Right lobe of liver (tissue), 4 donors: ENCODE measurements at regions not wholly inside any gene's neighbourhood (a gene's known extent, or its start where the extent isn't known, plus 50 kb on each side); places are given as distances from the start of the nearest gene placed in this dataset.

Experiments used
- POLR2A ChIP-seq: fragments of 450-650 bp; IDR thresholded peaks from one replicate; pipeline ENCODE4 v1.6.1; 2017; ENCODE audit warnings: antibody characterized with exemption, mild to moderate bottlenecking
- TF ChIP-seq, protein P1 (sequence below), 4 donors: fragments of 200-600 bp in 3 of 4; fragments of 450-650 bp in 1 of 4; IDR thresholded peaks; one replicate each; pipeline versions ENCODE4 v1.5.1 to v1.8.0; 2016 to 2022; ENCODE audit warnings: antibody characterized with exemption in 4 of 4, mild to moderate bottlenecking in 2 of 4
- donor health status: DM: no; HTN: no; CAD: no.
- donor health status: DM: no; HTN: no; CAD: no.
- donor health status: DM: no; HTN: yes; CAD: no.

- TF ChIP-seq, protein P1, sequence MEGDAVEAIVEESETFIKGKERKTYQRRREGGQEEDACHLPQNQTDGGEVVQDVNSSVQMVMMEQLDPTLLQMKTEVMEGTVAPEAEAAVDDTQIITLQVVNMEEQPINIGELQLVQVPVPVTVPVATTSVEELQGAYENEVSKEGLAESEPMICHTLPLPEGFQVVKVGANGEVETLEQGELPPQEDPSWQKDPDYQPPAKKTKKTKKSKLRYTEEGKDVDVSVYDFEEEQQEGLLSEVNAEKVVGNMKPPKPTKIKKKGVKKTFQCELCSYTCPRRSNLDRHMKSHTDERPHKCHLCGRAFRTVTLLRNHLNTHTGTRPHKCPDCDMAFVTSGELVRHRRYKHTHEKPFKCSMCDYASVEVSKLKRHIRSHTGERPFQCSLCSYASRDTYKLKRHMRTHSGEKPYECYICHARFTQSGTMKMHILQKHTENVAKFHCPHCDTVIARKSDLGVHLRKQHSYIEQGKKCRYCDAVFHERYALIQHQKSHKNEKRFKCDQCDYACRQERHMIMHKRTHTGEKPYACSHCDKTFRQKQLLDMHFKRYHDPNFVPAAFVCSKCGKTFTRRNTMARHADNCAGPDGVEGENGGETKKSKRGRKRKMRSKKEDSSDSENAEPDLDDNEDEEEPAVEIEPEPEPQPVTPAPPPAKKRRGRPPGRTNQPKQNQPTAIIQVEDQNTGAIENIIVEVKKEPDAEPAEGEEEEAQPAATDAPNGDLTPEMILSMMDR (IDR thresholded peaks at IDR 0.05), result no peak
- no peak for TF ChIP-seq POLR2A
These were observed 381.8 kb upstream of the SMIM21 start for GRCh38 chr18:75809151-75809925.
